Thyroid gland (tissue), 4 donors: ENCODE measurements at regions not wholly inside any gene's neighbourhood (a gene's known extent, or its start where the extent isn't known, plus 50 kb on each side); places are given as distances from the start of the nearest gene placed in this dataset.

Experiments used
- DNase-seq, 2 donors: peaks; one replicate each; pipeline ENCODE4 v3.0.0-alpha.2; 2019
- H3K27ac ChIP-seq, 3 donors: fragments of 200-600 bp; sonication (generic); 1 replicate in 2 of 3; 2 replicates in 1 of 3; pipeline ENCODE4 v1.5.1; 2016 to 2019; ENCODE audit warnings: mild to moderate bottlenecking in 1 of 3, moderate library complexity in 1 of 3
- H3K27me3 ChIP-seq: fragments of 200-600 bp; sonication (generic); one replicate; pipeline ENCODE4 v1.5.1; 2019
- H3K36me3 ChIP-seq, 2 donors: fragments of 200-600 bp; sonication (generic); one replicate each; pipeline ENCODE4 v1.5.1; 2016 to 2019
- H3K4me1 ChIP-seq, 2 donors: fragments of 200-600 bp; sonication (generic); one replicate each; pipeline ENCODE4 v1.5.1; 2017 to 2019
- H3K4me3 ChIP-seq, 3 donors: fragments of 200-600 bp; sonication (generic); replicated peaks in 1 of 3; 1 replicate in 2 of 3; 2 replicates in 1 of 3; pipeline ENCODE4 v1.5.1; 2016; ENCODE audit warnings: mild to moderate bottlenecking in 1 of 3
- H3K9me3 ChIP-seq: fragments of 200-600 bp; sonication (generic); one replicate; pipeline ENCODE4 v1.5.1; 2017
- POLR2A ChIP-seq, 2 donors: fragments of 450-650 bp; IDR thresholded peaks; one replicate each; pipeline ENCODE4 v1.6.1; 2017; ENCODE audit warnings: antibody characterized with exemption in 2 of 2, mild to moderate bottlenecking in 2 of 2, moderate library complexity in 1 of 2
- WGBS, 2 donors: methylation state at CpG; one replicate each; pipeline ENCODE4 v1.1.5; 2017; 5-methylcytosine and 5-hydroxymethylcytosine counted together
- intact Hi-C: fragments of 100-400 bp; cut with DNase I; formaldehyde crosslinking; loops from one replicate; pipeline ENCODE4 v1.15.1; 2023
- TF ChIP-seq, protein P1 (sequence below), 6 experiments: fragments of 200-600 bp in 3 of 6; fragments of 450-650 bp in 3 of 6; sonication (generic) in 3 of 6; IDR thresholded peaks; one replicate each; pipeline ENCODE4 v1.5.1; 2016 to 2019; ENCODE audit warnings: antibody characterized with exemption in 6 of 6, mild to moderate bottlenecking in 2 of 6, inconsistent platforms in 1 of 6, moderate library complexity in 1 of 6

- DNase-seq = no peak
These were observed 52.3 kb upstream of the PRR20G start for GRCh38 chr3:127339928-127340861.

DNA sequence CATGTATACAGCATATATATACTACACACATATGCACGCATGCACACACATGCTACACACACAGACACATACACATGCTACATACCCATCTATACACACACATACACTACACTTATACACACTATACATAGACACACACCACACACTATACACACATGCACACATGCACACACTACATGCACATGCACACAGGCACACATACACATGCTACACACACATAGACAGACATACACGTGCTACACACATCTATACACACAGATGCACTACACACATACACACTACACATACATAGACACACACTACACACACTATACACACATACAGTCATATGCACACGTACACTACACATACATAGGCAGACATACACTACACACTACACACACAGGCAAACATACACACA, 51.2 kb upstream of the PRR20G start:
- H3K27ac ChIP-seq = no peak overlapping the region
- intact Hi-C loops = no loop called here
- TF ChIP-seq, protein P1, sequence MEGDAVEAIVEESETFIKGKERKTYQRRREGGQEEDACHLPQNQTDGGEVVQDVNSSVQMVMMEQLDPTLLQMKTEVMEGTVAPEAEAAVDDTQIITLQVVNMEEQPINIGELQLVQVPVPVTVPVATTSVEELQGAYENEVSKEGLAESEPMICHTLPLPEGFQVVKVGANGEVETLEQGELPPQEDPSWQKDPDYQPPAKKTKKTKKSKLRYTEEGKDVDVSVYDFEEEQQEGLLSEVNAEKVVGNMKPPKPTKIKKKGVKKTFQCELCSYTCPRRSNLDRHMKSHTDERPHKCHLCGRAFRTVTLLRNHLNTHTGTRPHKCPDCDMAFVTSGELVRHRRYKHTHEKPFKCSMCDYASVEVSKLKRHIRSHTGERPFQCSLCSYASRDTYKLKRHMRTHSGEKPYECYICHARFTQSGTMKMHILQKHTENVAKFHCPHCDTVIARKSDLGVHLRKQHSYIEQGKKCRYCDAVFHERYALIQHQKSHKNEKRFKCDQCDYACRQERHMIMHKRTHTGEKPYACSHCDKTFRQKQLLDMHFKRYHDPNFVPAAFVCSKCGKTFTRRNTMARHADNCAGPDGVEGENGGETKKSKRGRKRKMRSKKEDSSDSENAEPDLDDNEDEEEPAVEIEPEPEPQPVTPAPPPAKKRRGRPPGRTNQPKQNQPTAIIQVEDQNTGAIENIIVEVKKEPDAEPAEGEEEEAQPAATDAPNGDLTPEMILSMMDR (IDR thresholded peaks at IDR 0.05) = no peak
- TF ChIP-seq POLR2A (IDR thresholded peaks at IDR 0.05) = no peak
- H3K36me3 ChIP-seq = no peaks in the 10 kb centered on the region
- DNase-seq = no peak
- H3K4me3 ChIP-seq = no peak overlapping the region
- H3K4me1 ChIP-seq = no peaks in the 10 kb centered on the region
- H3K9me3 ChIP-seq = no peaks in the 10 kb centered on the region
- H3K27me3 ChIP-seq = peaks cover 12% of the 10 kb centered on the region
- WGBS, 2 donors = 71 to 76% methylated on average over 3 of the region's 3 CpGs

More at GRCh38 chr3:127339928-127340861, 52.3 kb upstream of the PRR20G start:
- Histone ChIP-seq H3K9me3 (no peaks in the 10 kb centered on the region), H3K36me3 (no peaks in the 10 kb centered on the region), H3K4me1 (no peaks in the 10 kb centered on the region), H3K27ac (no peak overlapping the region), H3K4me3 (no peak overlapping the region), H3K27me3 (peaks cover 12% of the 10 kb centered on the region)
- WGBS, 2 donors = 28 to 50% methylated on average over 13 to 17 of the region's 20 CpGs
- intact Hi-C loops = no loop called here
- TF ChIP-seq, protein P1 (IDR thresholded peaks at IDR 0.05) = no peak
- no peak for TF ChIP-seq POLR2A (IDR thresholded peaks at IDR 0.05)

DNA sequence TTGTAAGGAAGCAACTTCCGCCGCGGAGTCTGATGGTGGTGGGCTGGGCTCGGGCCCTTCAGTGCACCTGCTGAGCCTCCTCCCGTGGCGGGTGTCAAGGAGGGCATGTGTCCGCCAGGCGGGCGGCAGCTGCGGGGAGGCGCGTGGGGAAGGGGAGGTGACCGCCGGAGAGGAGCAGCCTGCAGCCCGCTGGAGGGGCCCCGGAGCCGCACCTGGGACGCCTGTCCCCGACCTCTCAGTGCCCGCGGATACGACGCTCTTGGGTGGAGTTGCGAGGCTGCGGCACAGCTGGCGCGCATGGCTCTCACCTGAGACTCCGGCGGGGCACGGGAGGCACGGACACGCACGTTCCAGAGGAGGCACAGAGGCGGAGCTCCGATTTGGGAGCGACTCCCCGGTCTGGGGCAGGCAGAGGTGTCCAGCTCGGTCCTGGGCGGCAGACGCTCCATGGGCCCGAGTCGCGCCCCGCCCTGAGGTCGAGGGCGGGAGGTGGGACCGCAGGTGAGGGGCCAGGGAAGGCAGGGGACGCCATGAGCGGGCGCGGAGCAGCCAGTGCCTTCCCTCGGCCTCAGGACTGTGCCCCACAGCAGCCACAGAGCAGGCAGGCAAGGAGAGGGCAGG, 50.2 kb upstream of the PRR20G start:
- H3K9me3 ChIP-seq = no peaks in the 10 kb centered on the region
- WGBS, 2 donors = 10 to 36% methylated on average over 25 to 41 of the region's 52 CpGs
- intact Hi-C loops = no loop called here
- no peak overlapping the region for H3K27ac ChIP-seq
- peaks cover 12% of the 10 kb centered on the region for H3K27me3 ChIP-seq
- H3K4me3 ChIP-seq = no peak overlapping the region
- no peaks in the 10 kb centered on the region for H3K36me3 ChIP-seq
- no peak for TF ChIP-seq POLR2A (IDR thresholded peaks at IDR 0.05)
- TF ChIP-seq, protein P1 (IDR thresholded peaks at IDR 0.05) = no peak
- no peaks in the 10 kb centered on the region for H3K4me1 ChIP-seq
- DNase-seq = no peak
